ENCODE measurements at regions not wholly inside any gene's neighbourhood (a gene's known extent, or its start where the extent isn't known, plus 50 kb on each side); places are given as distances from the start of the nearest gene placed in this dataset.

DNA sequence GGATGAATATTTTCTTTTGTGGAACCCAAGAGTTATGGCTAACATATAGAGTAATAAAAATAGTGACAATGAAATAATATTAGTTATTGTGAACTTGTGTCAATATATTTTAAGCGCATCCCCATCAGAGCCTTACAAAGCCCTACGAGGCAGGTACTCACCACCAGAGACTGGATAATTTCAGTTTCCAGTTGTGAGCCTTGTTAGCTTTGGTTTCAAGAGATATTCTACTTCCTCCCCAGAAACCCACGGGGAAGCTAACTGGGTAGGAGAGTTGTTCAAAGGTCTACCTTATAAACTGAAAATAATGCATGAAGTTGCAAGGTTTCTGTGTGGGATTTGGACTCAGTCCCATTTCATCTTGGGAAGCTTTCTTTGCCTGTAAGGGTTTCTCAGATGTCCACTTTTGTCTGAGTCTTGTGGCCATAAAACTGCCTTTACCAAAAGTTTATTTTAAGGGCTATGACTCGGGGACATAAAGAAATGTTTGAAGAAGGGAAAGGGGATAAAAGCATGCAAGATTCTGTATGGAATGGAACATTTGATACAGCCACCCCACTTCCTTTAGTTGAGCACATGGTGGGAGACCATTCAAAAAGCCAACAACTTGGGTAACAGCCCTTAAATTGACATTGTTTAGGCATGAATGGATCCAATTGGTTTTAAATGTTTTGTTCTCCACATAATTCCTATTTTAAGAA, 57.4 kb upstream of the ANKRD55 start:
- H3K4me2 ChIP-seq (ENCODE audit: insufficient read depth, low read length), result no peak overlapping the region
- no peaks in the 10 kb centered on the region for H3K79me2 ChIP-seq (ENCODE audit: control insufficient read depth, insufficient read depth, low read length)
- peaks cover 9 to 33% of the 10 kb centered on the region in 2 experiments; a peak in 4 of 5 replicates for H3K4me1 ChIP-seq (replicated peaks in 1 of 2; ENCODE audit: control insufficient read depth in 2 of 2, insufficient read depth in 2 of 2, low read length in 2 of 2)
- no peak; the same call in 2 of the 3 replicates for ATAC-seq
- H4K20me1 ChIP-seq (replicated peaks; ENCODE audit: control insufficient read depth, insufficient read depth, low read length), result no peaks in the 10 kb centered on the region
- H3K36me3 ChIP-seq (ENCODE audit: control insufficient read depth, insufficient read depth, low read length), result no peaks in the 10 kb centered on the region
- H3K9me3 ChIP-seq (replicated peaks; ENCODE audit: control insufficient read depth, insufficient read depth, low read depth, low read length), result no peaks in the 10 kb centered on the region
- ChIA-PET CTCF (ENCODE audit: low intra/inter-chr PET ratio) (no interaction called here), POLR2A (no interaction called here)
- H3K27me3 ChIP-seq (ENCODE audit: control insufficient read depth in 2 of 2, insufficient read depth in 2 of 2, low read length in 2 of 2), result no peaks in the 10 kb centered on the region
- H3K9ac ChIP-seq (ENCODE audit: insufficient read depth in 1 of 2, low read depth in 2 of 2, low read length in 2 of 2), result no peak overlapping the region
- no peak overlapping the region for H3K4me3 ChIP-seq
- BruUV-seq (replicated peaks), result no TSS peak
- WGBS (ENCODE audit: insufficient coverage, low coverage, missing lambda C conversion rate), result 43% methylated on average over 4 of the region's 4 CpGs
- intact Hi-C loops (cut with micrococcal nuclease) (no loop called here), in situ Hi-C loops (cut with MboI) (no loop called here)
- peak overlapping the region; percentile 32; the same call in 2 of the 3 replicates for H3K27ac ChIP-seq (ENCODE audit: extremely low read depth, low read depth, low read length)
- no peak for DNase-seq (ENCODE audit: extremely low read depth in 1 of 4, low spot score in 3 of 4)
- H3K9me1 ChIP-seq (ENCODE audit: control insufficient read depth, insufficient read depth, low read length), result no peaks in the 10 kb centered on the region
- H2AFZ ChIP-seq (ENCODE audit: low read depth, low read length), result peak overlapping the region; percentile 71
- no peak for FAIRE-seq
- peak; percentile 36; the same call in 1 of the 2 replicates for TF ChIP-seq SPI1 (IDR thresholded peaks at IDR 0.05; ENCODE audit: borderline replicate concordance, low read depth, low read length)
- no peak for TF ChIP-seq HNRNPLL (IDR thresholded peaks at IDR 0.05; ENCODE audit: low read depth, low read length, poor library complexity, severe bottlenecking)
- no peak for TF ChIP-seq MECOM (CRISPR knock-in tag; IDR thresholded peaks at IDR 0.05)
- TF ChIP-seq ZNF766 (CRISPR knock-in tag; conservative IDR thresholded peaks at IDR 0.05), result 0 out of 2 replicates have a peak, but pooled peaks have one; percentile 17
- no peak for TF ChIP-seq JUN (IDR thresholded peaks at IDR 0.05; ENCODE audit: borderline replicate concordance, low read depth, low read length)
- TF ChIP-seq JUN (CRISPR knock-in tag; IDR thresholded peaks at IDR 0.05; ENCODE audit: borderline replicate concordance), result no peak
- no peak for TF ChIP-seq ZC3H4 (CRISPR knock-in tag; IDR thresholded peaks at IDR 0.05; ENCODE audit: borderline replicate concordance)
- TF ChIP-seq MGA (IDR thresholded peaks at IDR 0.05), result peak; percentile 28; the same call in 1 of the 2 replicates
- TF ChIP-seq PRMT5 (CRISPR knock-in tag; IDR thresholded peaks at IDR 0.05), result no peak

Data from K562 (cell line).